ENCODE measurements at regions not wholly inside any gene's neighbourhood (a gene's known extent, or its start where the extent isn't known, plus 50 kb on each side); places are given as distances from the start of the nearest gene placed in this dataset.
"Not testable (repeated sequence)": the region's sequence is repeated elsewhere in the genome, so short reads cannot be mapped to it uniquely, and the experiment has no call there.

- DNase-seq (ENCODE audit: low read depth); H3K4me3 ChIP-seq (ENCODE audit: low read depth, low read length): not testable (repeated sequence)
These were observed 284.9 kb downstream of the CCDC74A start for GRCh38 chr2:131812605-131813004.

GRCh38 chr2:131813378-131813777 lies 285.7 kb downstream of the CCDC74A start:
- DNase-seq (ENCODE audit: low read depth); H3K4me3 ChIP-seq (ENCODE audit: low read depth, low read length): not testable (repeated sequence)

DNA sequence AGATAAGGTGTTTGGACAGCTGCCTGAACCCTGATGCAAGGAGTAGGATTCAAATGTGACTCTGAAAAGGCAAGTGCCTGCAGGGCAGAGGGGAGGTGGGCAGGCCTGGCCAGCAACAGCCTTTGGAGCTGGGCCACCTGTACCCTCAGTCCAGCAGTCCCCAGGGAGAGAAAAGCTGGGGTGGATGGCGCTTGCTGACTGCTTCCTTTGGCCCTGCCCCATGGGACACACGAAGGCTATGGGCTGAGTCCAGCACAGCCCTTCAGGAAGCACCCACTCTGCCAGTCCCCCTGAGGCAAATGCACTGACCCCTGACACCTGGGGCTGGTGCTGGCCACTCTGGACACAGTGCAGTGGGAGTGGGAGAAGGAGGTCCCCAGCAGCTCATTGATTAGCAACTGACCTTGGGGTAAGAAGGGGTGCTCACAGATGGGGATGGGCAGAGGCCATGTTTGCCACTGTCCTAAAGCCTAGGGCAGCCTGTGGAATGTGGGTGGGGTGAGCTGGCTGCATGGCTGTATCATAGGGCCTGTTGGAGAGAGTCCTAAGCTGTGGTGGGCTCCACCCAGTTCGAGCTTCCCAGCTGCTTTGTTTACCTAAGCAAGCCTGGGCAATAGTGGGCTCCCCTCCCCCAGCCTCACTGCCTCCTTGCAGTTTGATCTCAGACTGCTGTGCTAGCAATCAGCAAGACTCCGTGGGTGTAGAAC lies 290.7 kb downstream of the CCDC74A start:
- DNase-seq (ENCODE audit: low read depth); H3K4me3 ChIP-seq (ENCODE audit: low read depth, low read length): not testable (repeated sequence)

DNA sequence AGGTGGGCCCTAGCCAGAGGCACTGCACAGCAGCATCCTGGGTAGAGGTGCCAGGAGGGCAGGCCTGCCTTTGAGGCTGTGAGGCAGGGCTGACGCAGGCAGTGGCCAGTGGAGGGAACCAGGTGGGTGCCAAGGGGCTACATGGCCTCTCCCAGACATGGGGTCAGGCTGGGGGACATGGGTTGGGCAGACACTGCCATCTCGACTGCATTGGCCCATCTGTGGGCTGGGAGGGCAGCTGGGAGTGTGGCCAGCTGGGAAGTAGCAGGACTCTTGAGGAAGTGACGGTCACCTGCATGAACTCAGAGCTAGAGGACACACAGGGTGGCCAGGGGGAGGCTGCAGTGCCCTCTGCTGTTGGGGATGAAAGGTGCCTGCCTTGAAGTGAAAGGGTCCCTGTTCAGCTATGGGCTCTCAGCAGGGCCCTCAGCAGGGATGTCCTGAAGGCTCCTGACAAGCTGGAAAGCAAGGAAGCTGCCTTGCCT lies 294.6 kb downstream of the CCDC74A start:
- not testable (repeated sequence) for H3K4me3 ChIP-seq (ENCODE audit: low read depth, low read length)

DNA sequence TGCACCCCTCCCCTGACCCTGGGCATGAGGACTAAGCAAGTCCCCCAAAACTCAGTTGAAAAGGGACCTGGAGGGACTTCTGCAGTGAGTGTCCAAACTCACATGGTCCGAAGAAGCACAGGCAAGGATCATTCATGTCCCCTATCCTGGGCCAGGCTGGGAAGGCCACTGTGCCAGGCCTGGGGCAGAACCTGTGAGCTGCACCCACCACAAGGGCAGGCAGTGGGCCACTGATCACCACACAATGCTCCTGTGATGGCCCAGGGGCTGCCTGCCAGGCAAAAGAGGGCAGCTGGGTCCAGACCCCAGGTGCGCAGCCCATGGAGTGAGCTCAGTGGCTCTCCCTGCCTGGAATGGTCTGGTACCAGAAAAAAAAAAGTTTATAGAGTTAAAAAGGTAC lies 295.4 kb downstream of the CCDC74A start:
- H3K4me3 ChIP-seq (ENCODE audit: low read depth, low read length); DNase-seq (ENCODE audit: low read depth): not testable (repeated sequence)

More for the DNA sequence above, 294.6 kb downstream of the CCDC74A start:
- not testable (repeated sequence) for DNase-seq (ENCODE audit: low read depth)

GRCh38 chr2:131824986-131825385 lies 297.3 kb downstream of the CCDC74A start:
- not testable (repeated sequence) for DNase-seq (ENCODE audit: low read depth); H3K4me3 ChIP-seq (ENCODE audit: low read depth, low read length)

GRCh38 chr2:131827481-131828163 lies 299.9 kb downstream of the CCDC74A start:
- no peak overlapping the region for H3K4me3 ChIP-seq (ENCODE audit: low read depth, low read length)
- no peak for DNase-seq (ENCODE audit: low read depth)

GRCh38 chr2:131828164-131828561 lies 300.5 kb downstream of the CCDC74A start:
- no peak overlapping the region for H3K4me3 ChIP-seq (ENCODE audit: low read depth, low read length)
- no peak for DNase-seq (ENCODE audit: low read depth)

GRCh38 chr2:131828633-131829455 lies 301.2 kb downstream of the CCDC74A start:
- not testable (repeated sequence) for DNase-seq (ENCODE audit: low read depth); H3K4me3 ChIP-seq (ENCODE audit: low read depth, low read length)

GRCh38 chr2:131829456-131830241 lies 302.0 kb downstream of the CCDC74A start:
- not testable (repeated sequence) for DNase-seq (ENCODE audit: low read depth); H3K4me3 ChIP-seq (ENCODE audit: low read depth, low read length)

DNA sequence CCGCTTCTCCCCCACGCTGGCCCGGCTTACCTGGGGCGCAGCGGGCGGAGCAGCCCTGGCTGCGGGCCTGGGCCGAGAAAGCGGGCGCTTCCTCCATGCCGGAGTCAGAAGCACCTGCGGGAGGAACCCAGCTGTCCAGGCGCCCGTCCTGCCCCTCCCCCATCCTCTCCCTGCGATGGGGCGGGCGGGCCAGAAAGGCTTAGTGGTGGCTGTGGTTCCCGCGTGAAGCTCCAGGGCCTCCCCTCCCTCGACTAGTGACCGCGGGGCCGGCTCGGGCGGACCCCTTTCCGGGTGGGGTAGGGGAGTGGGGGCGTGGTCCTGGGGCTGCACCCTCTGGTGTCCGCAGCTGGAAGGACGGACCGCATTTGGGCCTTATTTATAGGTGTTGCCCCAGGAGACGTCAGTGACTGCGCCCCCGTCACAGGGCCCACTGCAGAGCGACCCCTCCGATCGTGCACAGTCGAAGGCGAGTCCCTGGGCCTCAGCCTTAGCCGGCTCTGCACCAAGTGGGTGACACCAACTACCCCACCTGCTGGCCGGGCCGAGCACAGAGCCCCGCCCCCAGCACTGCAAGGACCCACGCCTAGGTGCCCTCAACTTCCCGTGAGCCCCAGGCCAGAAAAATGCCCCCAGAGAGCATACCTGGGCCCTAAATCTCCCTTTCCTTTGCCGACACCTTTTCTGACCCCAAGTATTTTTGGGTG lies 302.7 kb downstream of the CCDC74A start:
- not testable (repeated sequence) for DNase-seq (ENCODE audit: low read depth); H3K4me3 ChIP-seq (ENCODE audit: low read depth, low read length)

DNA sequence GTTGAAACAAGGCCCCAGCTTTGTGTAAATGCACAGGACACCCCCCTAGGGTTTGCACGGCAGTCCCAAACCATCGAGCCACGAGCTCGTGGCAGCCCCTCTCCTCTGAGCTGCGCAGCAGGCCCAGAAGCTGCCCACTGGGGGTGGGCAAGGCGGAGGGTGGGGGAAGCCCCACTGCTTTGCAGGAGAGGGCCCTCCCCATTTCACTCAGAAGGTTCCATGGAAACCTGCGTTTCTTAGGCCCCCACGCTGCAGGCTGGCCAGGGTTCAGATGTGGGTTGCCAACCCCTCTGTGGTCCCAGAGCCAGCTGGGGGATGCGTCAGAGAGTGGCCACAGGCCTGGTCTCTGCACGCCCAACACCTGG lies 303.2 kb downstream of the CCDC74A start:
- not testable (repeated sequence) for DNase-seq (ENCODE audit: low read depth); H3K4me3 ChIP-seq (ENCODE audit: low read depth, low read length)

GRCh38 chr2:131831450-131832208 lies 303.9 kb downstream of the CCDC74A start:
- not testable (repeated sequence) for H3K4me3 ChIP-seq (ENCODE audit: low read depth, low read length); DNase-seq (ENCODE audit: low read depth)

- DNase-seq (ENCODE audit: low read depth); H3K4me3 ChIP-seq (ENCODE audit: low read depth, low read length): not testable (repeated sequence)
These were observed 304.6 kb downstream of the CCDC74A start for GRCh38 chr2:131832209-131832780.

DNA sequence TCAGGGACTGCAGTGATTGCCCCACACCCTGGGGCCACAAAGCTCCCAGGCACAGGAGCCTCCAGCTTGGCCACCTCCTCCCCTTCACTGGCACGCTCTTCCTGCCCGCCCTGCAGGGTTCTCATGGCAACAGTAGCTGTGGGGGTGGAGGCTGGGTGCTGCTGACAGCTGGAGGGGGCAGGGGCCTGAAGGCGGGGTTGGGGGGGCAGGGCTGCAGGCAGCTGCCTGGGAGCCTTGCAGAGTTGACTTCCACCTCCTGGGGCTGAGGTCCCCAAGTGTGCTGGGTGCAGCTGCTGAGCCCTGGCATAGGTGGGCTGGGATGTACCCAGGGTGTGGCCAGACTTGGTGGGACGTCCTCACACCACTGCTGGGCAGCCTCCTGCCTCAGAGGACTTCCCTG lies 305.2 kb downstream of the CCDC74A start:
- not testable (repeated sequence) for DNase-seq (ENCODE audit: low read depth); H3K4me3 ChIP-seq (ENCODE audit: low read depth, low read length)

DNA sequence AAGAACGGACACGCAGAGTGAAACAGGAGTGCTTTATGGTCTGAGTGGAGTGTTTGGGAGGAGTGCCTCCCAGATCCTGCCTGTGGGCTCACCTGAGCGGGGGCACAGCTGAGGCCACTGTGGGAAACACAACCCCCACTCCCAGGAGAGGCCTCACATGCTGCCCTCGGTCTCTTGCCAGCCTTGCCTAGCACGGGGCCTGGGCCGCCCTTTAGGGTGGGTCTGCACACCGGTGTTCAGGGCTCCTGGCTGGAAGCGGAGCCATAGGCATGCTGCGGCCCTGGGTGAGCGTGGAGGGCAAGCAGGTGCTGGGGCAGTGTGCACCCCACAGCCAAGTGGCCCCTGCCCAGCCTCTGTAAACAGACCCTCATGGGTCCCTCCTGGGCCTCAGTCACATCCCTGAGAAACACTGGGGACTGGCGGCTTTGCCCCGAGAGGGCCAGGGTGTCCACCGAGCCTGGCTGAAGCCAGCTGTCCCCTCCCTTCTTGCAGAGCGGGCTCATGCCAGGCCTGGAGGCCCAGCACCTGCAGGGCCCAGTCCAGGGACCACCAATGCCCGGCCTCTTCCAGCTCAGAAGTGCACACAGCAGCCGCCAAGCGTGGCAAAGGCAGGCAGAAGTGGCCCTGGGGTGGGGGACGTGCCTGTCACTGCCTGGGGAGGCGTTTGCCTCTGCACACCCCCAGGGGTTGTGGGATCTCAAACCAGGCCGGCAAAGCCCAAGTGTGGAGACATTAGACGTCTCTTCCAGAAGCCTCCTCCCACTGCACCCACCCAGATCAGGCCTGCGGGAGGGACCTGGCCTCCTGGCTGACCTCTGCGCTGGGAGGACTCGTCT lies 305.9 kb downstream of the CCDC74A start:
- not testable (repeated sequence) for DNase-seq (ENCODE audit: low read depth); H3K4me3 ChIP-seq (ENCODE audit: low read depth, low read length)

Measured in skeletal muscle cell (primary cell).